Breast epithelium (tissue), 3 donors: ENCODE measurements at regions not wholly inside any gene's neighbourhood (a gene's known extent, or its start where the extent isn't known, plus 50 kb on each side); places are given as distances from the start of the nearest gene placed in this dataset.

Experiments
- CTCF ChIP-seq, 3 donors: fragments of 450-650 bp; IDR thresholded peaks; one replicate each; pipeline ENCODE4 v1.5.1; 2016 to 2017; ENCODE audit warnings: antibody characterized with exemption in 3 of 3, mild to moderate bottlenecking in 3 of 3, moderate library complexity in 3 of 3
- POLR2A ChIP-seq: fragments of 450-650 bp; IDR thresholded peaks from one replicate; pipeline ENCODE4 v1.6.1; 2016; ENCODE audit warnings: antibody characterized with exemption, mild to moderate bottlenecking, moderate library complexity
- POLR2AphosphoS5 ChIP-seq, 3 donors: sonication (generic); formaldehyde crosslinking; IDR thresholded peaks; one replicate each; pipeline ENCODE4 v1.6.1; 2017; ENCODE audit warnings: antibody characterized with exemption in 3 of 3

GRCh38 chr2:43020296-43020695, 206.1 kb downstream of the ZFP36L2 start:
- TF ChIP-seq POLR2A (no peak), CTCF (IDR thresholded peaks at IDR 0.05) (no peak), POLR2AphosphoS5 (IDR thresholded peaks at IDR 0.05) (no peak)
